HepG2 (cell line): ENCODE measurements at regions not wholly inside any gene's neighbourhood (a gene's known extent, or its start where the extent isn't known, plus 50 kb on each side); places are given as distances from the start of the nearest gene placed in this dataset.

ENCODE experiments used
- MED13 ChIP-seq: sonication (generic); formaldehyde crosslinking; IDR thresholded peaks from 2 replicates; pipeline ENCODE4 v1.5.0; 2020; ENCODE audit warnings: missing genetic modification reagents
- POLR2AphosphoS5 ChIP-seq: IDR thresholded peaks from 2 replicates; pipeline ENCODE4 v1.6.1; 2012; ENCODE audit warnings: low read depth, low read length
- TEAD2 ChIP-seq: sonication (generic); formaldehyde crosslinking; IDR thresholded peaks from 2 replicates; pipeline ENCODE4 v1.9.0; 2021; ENCODE audit warnings: missing genetic modification reagents
- ZNF101 ChIP-seq: sonication (generic); formaldehyde crosslinking; IDR thresholded peaks from 2 replicates; pipeline ENCODE4 v1.4.0; 2020; ENCODE audit warnings: mild to moderate bottlenecking, low read depth, missing genetic modification reagents, borderline replicate concordance

GRCh38 chr10:83289373-83289772 lies 849.9 kb upstream of the GHITM start:
- no peak for TF ChIP-seq TEAD2 (CRISPR knock-in tag)
- no peak for TF ChIP-seq MED13
- TF ChIP-seq ZNF101, result no peak
- no peak for TF ChIP-seq POLR2AphosphoS5
